HCT116 (cell line): ENCODE measurements at regions not wholly inside any gene's neighbourhood (a gene's known extent, or its start where the extent isn't known, plus 50 kb on each side); places are given as distances from the start of the nearest gene placed in this dataset.

Experiments
- ATAC-seq: fragments of 200-7000 bp; cut with Tn5 transposase; 2 replicates; pipeline ENCODE4 v1.9.1; 2020; ENCODE audit warnings: mild to moderate bottlenecking, moderate library complexity
- BruUV-seq: library from RNA; stranded (reverse); fragments of 400-500 nt; replicated peaks from 2 replicates; lab custom pipeline; 2021; lab: Mats Ljungman, UMichigan
- CTCF ChIA-PET: fragments of 300-600 bp; sonication (Branson Sonifier 250); formaldehyde crosslinking; loops from one replicate; lab custom pipeline; 2021; ENCODE audit warnings: antibody characterized with exemption; lab: Charles Lee
- POLR2A ChIA-PET: fragments of 300-600, 350-600 bp; sonication (Branson Sonifier 250); formaldehyde crosslinking; loops from one replicate; lab custom pipeline; 2021; ENCODE audit warnings: antibody characterized with exemption; lab: Charles Lee
- RAD21 ChIA-PET, 2 experiments: fragments of 300-600 bp; sonication (Branson Sonifier 250); formaldehyde crosslinking; loops; one replicate each; lab custom pipeline; 2023; ENCODE audit warnings: low total read pairs in 2 of 2; ENCODE audit not compliant: uncharacterized antibody in 2 of 2, unreplicated experiment in 2 of 2, low non-redundant PET in 1 of 2; lab: Charles Lee
- DNase-seq: peaks from one replicate; pipeline ENCODE4 v3.0.0-alpha.2; 2010; ENCODE audit warnings: low read depth, low spot score
- H2AFZ ChIP-seq: fragments of 200-600 bp; shearing (Covaris generic), sonication (generic); 2 replicates; pipeline ENCODE4 v1.6.1; 2017; ENCODE audit warnings: low read depth, mixed run types, mixed read lengths, antibody characterized with exemption, low read length; ENCODE audit not compliant: poor library complexity, severe bottlenecking
- H3K27ac ChIP-seq: 2 replicates; pipeline ENCODE4 v1.5.1; 2012; ENCODE audit warnings: low read depth, low read length
- H3K27me3 ChIP-seq: fragments of 200-600 bp; sonication (generic); 2 replicates; pipeline ENCODE4 v1.6.1; 2016; ENCODE audit warnings: mixed run types, low read length, mixed read lengths; ENCODE audit not compliant: insufficient read depth
- H3K36me3 ChIP-seq, 2 experiments: fragments of 200-500 bp in 1 of 2; fragments of 200-600 bp in 1 of 2; sonication (Bioruptor generic) in 1 of 2; sonication (generic) in 1 of 2; 2 replicates each; pipeline versions ENCODE4 v1.5.1 to v1.6.1; 2014 to 2016; ENCODE audit warnings: low read length in 2 of 2, inconsistent platforms in 1 of 2, mixed read lengths in 1 of 2, mixed run types in 1 of 2; ENCODE audit not compliant: insufficient read depth in 2 of 2, control insufficient read depth in 1 of 2
- H3K4me1 ChIP-seq, 2 experiments: fragments of 200-600 bp in 1 of 2; sonication (generic) in 1 of 2; 2 replicates each; pipeline versions ENCODE4 v1.5.1 to v1.6.1; 2012 to 2017; ENCODE audit warnings: low read length in 2 of 2, inconsistent platforms in 1 of 2, mild to moderate bottlenecking in 1 of 2, mixed read lengths in 1 of 2, mixed run types in 1 of 2, moderate library complexity in 1 of 2; ENCODE audit not compliant: insufficient read depth in 2 of 2, control insufficient read depth in 1 of 2
- H3K4me2 ChIP-seq: fragments of 200-600 bp; sonication (generic); 2 replicates; pipeline ENCODE4 v1.6.1; 2017; ENCODE audit warnings: mixed run types, low read length, mixed read lengths
- H3K4me3 ChIP-seq, 2 experiments: fragments of 200-600 bp in 1 of 2; sonication (generic) in 1 of 2; replicated peaks in 1 of 2; 2 replicates each; pipeline ENCODE4 v1.5.1; 2011 to 2016; ENCODE audit warnings: low read length in 2 of 2, control low read depth in 1 of 2, low read depth in 1 of 2, mild to moderate bottlenecking in 1 of 2, mixed read lengths in 1 of 2, mixed run types in 1 of 2
- H3K79me2 ChIP-seq: fragments of 200-600 bp; sonication (generic); 2 replicates; pipeline ENCODE4 v1.6.1; 2017; ENCODE audit warnings: mild to moderate bottlenecking, mixed run types, low read length, moderate library complexity, mixed read lengths; ENCODE audit not compliant: insufficient read depth
- H3K9ac ChIP-seq: fragments of 200-600 bp; sonication (generic); 2 replicates; pipeline ENCODE4 v1.6.1; 2016; ENCODE audit warnings: low read length, mixed read lengths
- H3K9me2 ChIP-seq: fragments of 200-600 bp; sonication (generic), shearing (Covaris generic); 2 replicates; pipeline ENCODE4 v1.6.1; 2017; ENCODE audit warnings: mixed run types, mild to moderate bottlenecking, moderate library complexity; ENCODE audit not compliant: insufficient read depth
- H3K9me3 ChIP-seq, 2 experiments: fragments of 200-500 bp in 1 of 2; fragments of 200-600 bp in 1 of 2; sonication (Bioruptor generic) in 1 of 2; sonication (generic) in 1 of 2; 2 replicates each; pipeline ENCODE4 v1.6.1; 2014 to 2017; ENCODE audit warnings: low read length in 2 of 2, mixed read lengths in 2 of 2, inconsistent platforms in 1 of 2, low read depth in 1 of 2, mild to moderate bottlenecking in 1 of 2, mixed run types in 1 of 2, moderate library complexity in 1 of 2; ENCODE audit not compliant: control insufficient read depth in 1 of 2, insufficient read depth in 1 of 2
- H4K20me1 ChIP-seq: fragments of 200-600 bp; sonication (generic), shearing (Covaris generic); 2 replicates; pipeline ENCODE4 v1.6.1; 2017; ENCODE audit warnings: mixed run types, mild to moderate bottlenecking, moderate library complexity; ENCODE audit not compliant: insufficient read depth
- CBX3 ChIP-seq: IDR thresholded peaks from 2 replicates; pipeline ENCODE4 v1.6.1; 2012; ENCODE audit warnings: low read depth
- CTCF ChIP-seq, 3 experiments: fragments of 200-600 bp in 1 of 3; sonication (generic) in 1 of 3; IDR thresholded peaks in 2 of 3; conservative IDR thresholded peaks in 1 of 3; 2 replicates each; pipeline ENCODE4 v1.5.1; 2012 to 2017; ENCODE audit warnings: low read depth in 2 of 3, low read length in 2 of 3, antibody characterized with exemption in 1 of 3, borderline replicate concordance in 1 of 3, control low read depth in 1 of 3, mild to moderate bottlenecking in 1 of 3, mixed read lengths in 1 of 3, mixed run types in 1 of 3, moderate library complexity in 1 of 3; ENCODE audit not compliant: insufficient read depth in 1 of 3
- EZH2 ChIP-seq: fragments of 200-600 bp; sonication (generic); IDR thresholded peaks from 2 replicates; pipeline ENCODE4 v1.6.1; 2017; ENCODE audit warnings: antibody characterized with exemption, mixed run types
- EZH2phosphoT487 ChIP-seq: fragments of 200-600 bp; IDR thresholded peaks from 2 replicates; pipeline ENCODE4 v1.6.1; 2018; ENCODE audit warnings: antibody characterized with exemption, borderline replicate concordance
- SIN3A ChIP-seq: IDR thresholded peaks from 2 replicates; pipeline ENCODE4 v1.6.1; 2012; ENCODE audit warnings: low read depth
- SRF ChIP-seq: IDR thresholded peaks from 2 replicates; pipeline ENCODE4 v1.6.1; 2012; ENCODE audit warnings: low read depth
- YY1 ChIP-seq: IDR thresholded peaks from 2 replicates; pipeline ENCODE4 v1.6.1; 2011; ENCODE audit warnings: low read length, low read depth, moderate library complexity, mild to moderate bottlenecking; ENCODE audit not compliant: insufficient replicate concordance; ENCODE audit errors: extremely low read depth
- intact Hi-C: fragments of 100-400 bp; cut with micrococcal nuclease; formaldehyde crosslinking; loops from 2 replicates; pipeline ENCODE4 v1.10.0; 2022
- TF ChIP-seq, protein P1 (sequence below): IDR thresholded peaks from 2 replicates; pipeline ENCODE4 v1.6.1; 2012

DNA sequence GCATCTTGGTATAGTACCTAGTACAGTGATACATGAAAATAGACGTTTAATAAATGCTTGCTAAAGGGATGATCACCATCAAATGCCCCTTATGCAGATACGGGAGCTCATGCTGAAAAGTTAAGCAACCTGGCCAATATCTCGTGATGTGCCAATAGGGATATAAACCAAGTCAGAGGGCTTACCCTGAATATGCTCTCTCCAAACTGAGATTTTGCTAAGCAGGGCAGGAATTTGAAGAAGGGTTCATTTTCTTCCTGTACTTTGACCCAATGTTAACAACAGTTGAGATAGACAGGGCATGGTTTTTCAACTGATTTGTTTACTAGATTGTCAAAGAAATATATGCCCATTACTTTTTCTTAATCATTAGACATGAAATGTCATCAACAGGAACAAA is 219.3 kb upstream of the PREP start:
- Histone ChIP-seq H3K9me3 (no peaks in the 10 kb centered on the region), H3K79me2 (no peaks in the 10 kb centered on the region), H3K9me2 (no peaks in the 10 kb centered on the region), H3K4me1 (no peaks in the 10 kb centered on the region), H3K9ac (no peak overlapping the region), H4K20me1 (no peaks in the 10 kb centered on the region), H2AFZ (no peak overlapping the region), H3K36me3 (no peaks in the 10 kb centered on the region), H3K4me3 (no peak overlapping the region)
- ATAC-seq, result no peak
- intact Hi-C loops, result no loop called here
- ChIA-PET RAD21 (no interaction called here), CTCF (no interaction called here)
- no TSS peak for BruUV-seq
- DNase-seq, result no peak
- TF ChIP-seq YY1 (no peak), EZH2 (no peak), SRF (no peak), EZH2phosphoT487 (no peak), SIN3A (no peak), CTCF (IDR thresholded peaks at IDR 0.05 in 2 of 3, conservative IDR thresholded peaks at IDR 0.05 in 1 of 3; ENCODE audit: borderline replicate concordance in 1 of 3, insufficient read depth in 1 of 3, low read depth in 2 of 3, low read length in 2 of 3) (no peak), CBX3 (no peak)
- TF ChIP-seq, protein P1, sequence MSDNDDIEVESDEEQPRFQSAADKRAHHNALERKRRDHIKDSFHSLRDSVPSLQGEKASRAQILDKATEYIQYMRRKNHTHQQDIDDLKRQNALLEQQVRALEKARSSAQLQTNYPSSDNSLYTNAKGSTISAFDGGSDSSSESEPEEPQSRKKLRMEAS, result no peak
- TF ChIP-seq, all 23 proteins: peak for 0
- POLR2A ChIA-PET, result no interaction called here
- Histone ChIP-seq H3K4me2 (no peak overlapping the region), H3K27ac (no peak overlapping the region), H3K27me3 (no peaks in the 10 kb centered on the region)
